CD4-positive, CD25-positive, alpha-beta regulatory T cell (primary cell): ENCODE measurements at regions not wholly inside any gene's neighbourhood (a gene's known extent, or its start where the extent isn't known, plus 50 kb on each side); places are given as distances from the start of the nearest gene placed in this dataset.

Source experiments
- ATAC-seq, 2 donors: fragments of 150-1000 bp; cut with Tn5 transposase; one replicate each; pipeline ENCODE4 v1.10.0; 2021; ENCODE audit warnings: low read depth in 2 of 2, moderate number of reproducible peaks in 2 of 2, moderate library complexity in 1 of 2
- DNase-seq, 3 donors: peaks; one replicate each; pipeline versions ENCODE4 v3.0.0 to v3.0.0-alpha.2; 2012 to 2022; ENCODE audit warnings: mixed read lengths in 1 of 3
- H3K27ac ChIP-seq: one replicate; pipeline ENCODE4 v1.7.0; 2013; ENCODE audit warnings: mild to moderate bottlenecking, low read length; ENCODE audit not compliant: insufficient read depth, poor library complexity, severe bottlenecking
- H3K27me3 ChIP-seq: one replicate; pipeline ENCODE4 v1.7.0; 2013; ENCODE audit warnings: low read length; ENCODE audit not compliant: control insufficient read depth, insufficient read depth
- H3K36me3 ChIP-seq: one replicate; pipeline ENCODE4 v1.7.0; 2013; ENCODE audit warnings: mild to moderate bottlenecking, low read length, moderate library complexity; ENCODE audit not compliant: control insufficient read depth, insufficient read depth
- H3K4me1 ChIP-seq: 2 replicates; pipeline ENCODE4 v1.7.0; 2013; ENCODE audit warnings: mild to moderate bottlenecking, low read length; ENCODE audit not compliant: insufficient read depth, control insufficient read depth, poor library complexity, severe bottlenecking
- H3K4me3 ChIP-seq: one replicate; pipeline ENCODE4 v1.7.0; 2013; ENCODE audit warnings: low read depth, mild to moderate bottlenecking, low read length, moderate library complexity
- H3K9me3 ChIP-seq, 2 experiments: 1 replicate in 1 of 2; 2 replicates in 1 of 2; pipeline ENCODE4 v1.7.0; 2013; ENCODE audit warnings: low read length in 2 of 2, mild to moderate bottlenecking in 1 of 2, moderate library complexity in 1 of 2; ENCODE audit not compliant: control insufficient read depth in 2 of 2
- H3K27ac Mint-ChIP-seq, 3 donors: one replicate each; pipeline ENCODE4 v1.8.0; 2020 to 2022; ENCODE audit warnings: mild to moderate bottlenecking in 3 of 3, mixed read lengths in 3 of 3, moderate library complexity in 2 of 3
- H3K27me3 Mint-ChIP-seq: one replicate; pipeline ENCODE4 v1.8.0; 2022; ENCODE audit warnings: mild to moderate bottlenecking, mixed read lengths
- H3K36me3 Mint-ChIP-seq: one replicate; pipeline ENCODE4 v1.8.0; 2020; ENCODE audit warnings: mixed read lengths
- H3K4me1 Mint-ChIP-seq, 4 donors: one replicate each; pipeline ENCODE4 v1.8.0; 2020 to 2022; ENCODE audit warnings: mixed read lengths in 4 of 4, mild to moderate bottlenecking in 1 of 4
- H3K4me3 Mint-ChIP-seq, 4 donors: one replicate each; pipeline ENCODE4 v1.8.0; 2020 to 2022; ENCODE audit warnings: mild to moderate bottlenecking in 4 of 4, mixed read lengths in 4 of 4, moderate library complexity in 3 of 4
- H3K9me3 Mint-ChIP-seq, 7 donors: one replicate each; pipeline ENCODE4 v1.8.0; 2020 to 2022; ENCODE audit warnings: mixed read lengths in 7 of 7, mild to moderate bottlenecking in 3 of 7, moderate library complexity in 2 of 7

DNA sequence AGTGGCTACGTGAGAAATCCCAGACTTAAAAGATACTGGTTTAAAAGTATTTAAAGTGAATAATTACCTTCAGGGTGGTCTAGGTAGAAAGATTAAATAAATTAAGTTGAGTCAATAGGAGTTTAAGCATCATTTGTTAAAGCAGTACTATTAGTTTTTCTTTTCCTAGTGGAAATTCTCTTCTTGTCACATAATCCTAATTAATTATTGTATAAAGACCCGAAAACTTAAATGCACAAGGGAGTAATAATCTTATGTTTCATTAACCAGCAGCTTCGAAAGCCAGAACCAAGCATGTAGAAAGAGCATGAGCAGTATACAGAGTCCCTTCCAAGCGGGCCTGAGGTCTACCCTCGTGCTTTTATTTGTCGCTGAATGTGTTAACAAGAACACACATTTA, 90.2 kb upstream of the SKOR2 start:
- H3K27ac ChIP-seq, result no peak overlapping the region
- H3K27me3 ChIP-seq, result peaks cover 2% of the 10 kb centered on the region
- no peak overlapping the region for H3K27ac Mint-ChIP-seq
- H3K9me3 ChIP-seq, result no peaks in the 10 kb centered on the region
- H3K4me1 Mint-ChIP-seq, result no peaks in the 10 kb centered on the region
- no peaks in the 10 kb centered on the region for H3K36me3 ChIP-seq
- H3K4me1 ChIP-seq, result no peaks in the 10 kb centered on the region
- H3K27me3 Mint-ChIP-seq, result no peaks in the 10 kb centered on the region
- no peak for ATAC-seq
- no peak overlapping the region for H3K4me3 Mint-ChIP-seq
- no peak overlapping the region for H3K4me3 ChIP-seq
- peaks cover 0 to 3% (median 0%) of the 10 kb centered on the region in 7 donors for H3K9me3 Mint-ChIP-seq
- no peaks in the 10 kb centered on the region for H3K36me3 Mint-ChIP-seq
- no peak for DNase-seq

DNA sequence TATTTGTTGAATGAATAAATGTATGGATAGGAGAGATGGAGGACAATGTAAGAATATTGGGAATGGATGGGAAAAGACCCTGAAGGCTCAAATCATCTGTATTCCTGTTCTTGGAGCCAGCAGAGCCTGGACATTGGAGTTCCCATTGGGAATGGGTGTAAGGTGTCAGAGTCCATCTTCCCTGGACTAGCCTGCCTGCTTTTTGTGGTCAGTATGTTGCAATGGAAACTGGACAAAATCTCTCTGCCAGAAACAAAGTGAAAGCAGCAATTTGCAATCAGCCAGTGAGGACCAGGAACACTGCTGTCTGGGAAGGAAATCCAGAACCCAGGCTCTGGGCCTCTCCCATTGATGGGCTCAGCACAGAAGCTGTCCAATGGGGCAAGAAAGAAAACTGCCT, 83.5 kb upstream of the SKOR2 start:
- Histone ChIP-seq H3K36me3 (no peaks in the 10 kb centered on the region), H3K4me3 (no peak overlapping the region), H3K9me3 (no peaks in the 10 kb centered on the region), H3K4me1 (no peaks in the 10 kb centered on the region), H3K27ac (no peak overlapping the region), H3K27me3 (no peaks in the 10 kb centered on the region)
- no peaks in the 10 kb centered on the region for H3K4me1 Mint-ChIP-seq
- no peak for ATAC-seq
- no peak overlapping the region for H3K27ac Mint-ChIP-seq
- no peak overlapping the region for H3K4me3 Mint-ChIP-seq
- H3K36me3 Mint-ChIP-seq, result no peaks in the 10 kb centered on the region
- no peak for DNase-seq
- peaks cover 4% of the 10 kb centered on the region for H3K27me3 Mint-ChIP-seq
- peaks cover 0 to 2% (median 0%) of the 10 kb centered on the region in 7 donors for H3K9me3 Mint-ChIP-seq

DNA sequence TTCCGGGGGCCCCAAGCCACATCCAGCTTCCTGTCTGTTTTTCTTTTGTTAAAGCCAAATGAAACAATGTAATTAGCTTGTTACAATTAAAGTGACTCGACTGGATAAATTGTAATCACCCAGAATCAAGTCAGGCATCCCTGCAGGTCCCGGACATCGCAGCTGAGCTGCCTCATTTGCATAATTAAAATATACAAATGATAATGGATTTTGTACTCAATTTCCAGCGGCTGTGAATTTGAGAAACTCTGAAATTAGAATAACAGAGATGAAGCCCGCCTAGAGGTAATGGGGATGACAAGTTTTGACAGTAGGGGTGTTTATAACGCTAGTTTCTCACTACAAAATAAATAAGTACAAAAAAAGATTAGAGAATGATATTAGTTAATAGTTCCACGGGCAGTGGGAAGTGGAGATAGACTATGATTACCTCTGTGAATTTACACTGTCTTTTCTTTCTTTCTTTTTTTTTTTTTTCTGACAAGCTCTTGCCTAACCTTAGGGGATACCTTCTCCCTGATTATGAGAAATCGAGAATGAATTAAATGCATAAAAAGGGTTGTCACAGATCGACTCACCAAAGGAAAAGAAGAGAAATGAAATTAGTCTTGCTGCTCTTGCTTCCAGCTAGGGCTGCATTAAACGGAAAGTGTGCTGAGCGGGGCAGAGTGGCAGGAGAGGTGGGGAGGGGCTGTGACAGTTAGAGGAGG, 82.6 kb upstream of the SKOR2 start:
- no peak overlapping the region for H3K4me3 ChIP-seq
- peaks cover 4% of the 10 kb centered on the region for H3K27me3 Mint-ChIP-seq
- no peaks in the 10 kb centered on the region for H3K4me1 ChIP-seq
- no peak overlapping the region for H3K27ac Mint-ChIP-seq
- DNase-seq (no peak), ATAC-seq (no peak)
- peaks cover 0 to 2% (median 0%) of the 10 kb centered on the region in 7 donors for H3K9me3 Mint-ChIP-seq
- no peaks in the 10 kb centered on the region for H3K27me3 ChIP-seq
- no peak overlapping the region for H3K4me3 Mint-ChIP-seq
- H3K9me3 ChIP-seq, result no peaks in the 10 kb centered on the region
- no peaks in the 10 kb centered on the region for H3K36me3 ChIP-seq
- no peaks in the 10 kb centered on the region for H3K4me1 Mint-ChIP-seq
- H3K27ac ChIP-seq, result no peak overlapping the region
- H3K36me3 Mint-ChIP-seq, result no peaks in the 10 kb centered on the region

DNA sequence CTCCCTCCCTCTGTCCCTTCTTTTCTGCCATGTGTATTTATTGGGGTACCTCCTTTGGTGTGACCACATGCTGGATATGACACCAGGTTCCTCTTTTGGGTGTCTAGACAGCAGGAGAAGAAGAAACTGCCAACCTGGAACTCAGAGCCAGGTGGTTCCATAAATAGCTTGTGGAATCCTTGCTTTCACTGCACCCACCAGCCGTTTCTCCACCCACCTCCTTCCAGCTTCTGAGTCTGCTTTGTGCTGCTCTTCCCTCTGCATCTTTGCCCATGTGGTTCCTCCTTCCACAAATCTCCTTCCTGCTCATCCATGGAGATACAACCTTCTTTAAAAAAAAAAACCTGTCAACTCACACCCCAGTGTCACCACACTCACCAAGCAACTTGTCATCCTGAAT, 80.2 kb upstream of the SKOR2 start:
- H3K4me1 Mint-ChIP-seq, result no peaks in the 10 kb centered on the region
- H3K36me3 ChIP-seq, result no peaks in the 10 kb centered on the region
- H3K36me3 Mint-ChIP-seq, result no peaks in the 10 kb centered on the region
- no peak overlapping the region for H3K27ac Mint-ChIP-seq
- no peak overlapping the region for H3K4me3 ChIP-seq
- no peaks in the 10 kb centered on the region for H3K9me3 ChIP-seq
- no peak overlapping the region for H3K27ac ChIP-seq
- no peak overlapping the region for H3K4me3 Mint-ChIP-seq
- H3K27me3 ChIP-seq, result no peaks in the 10 kb centered on the region
- H3K27me3 Mint-ChIP-seq, result peaks cover 4% of the 10 kb centered on the region
- H3K4me1 ChIP-seq, result no peaks in the 10 kb centered on the region
- DNase-seq (no peak), ATAC-seq (no peak)
- H3K9me3 Mint-ChIP-seq, result peaks cover 0 to 2% (median 0%) of the 10 kb centered on the region in 7 donors

DNA sequence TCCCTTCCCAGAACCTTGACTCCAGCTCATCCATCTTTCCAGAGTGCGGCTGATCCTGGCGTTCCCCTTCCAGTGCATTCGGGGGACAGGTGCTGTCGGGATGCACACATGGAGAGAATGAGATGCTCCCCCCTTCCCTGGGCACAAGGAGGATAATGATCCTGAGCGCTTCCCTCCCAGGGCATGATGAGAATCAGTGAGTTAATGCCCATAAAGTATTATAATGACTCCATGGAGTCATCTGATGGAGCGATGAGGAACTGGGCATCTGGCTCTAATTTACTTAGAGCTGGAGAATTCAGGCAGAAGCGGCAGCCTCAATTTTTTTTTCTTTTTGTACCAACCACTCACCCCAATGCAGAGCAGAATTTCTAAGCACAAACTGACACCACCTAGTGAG, 79.6 kb upstream of the SKOR2 start:
- ATAC-seq (no peak), DNase-seq (no peak)
- Mint-ChIP-seq H3K27ac (no peak overlapping the region), H3K9me3 (peaks cover 0 to 2% (median 0%) of the 10 kb centered on the region in 7 donors), H3K36me3 (no peaks in the 10 kb centered on the region), H3K4me3 (no peak overlapping the region), H3K27me3 (peaks cover 4% of the 10 kb centered on the region), H3K4me1 (no peaks in the 10 kb centered on the region)
- H3K27ac ChIP-seq, result no peak overlapping the region
- no peaks in the 10 kb centered on the region for H3K4me1 ChIP-seq
- no peaks in the 10 kb centered on the region for H3K9me3 ChIP-seq
- no peaks in the 10 kb centered on the region for H3K36me3 ChIP-seq
- H3K27me3 ChIP-seq, result no peaks in the 10 kb centered on the region
- H3K4me3 ChIP-seq, result no peak overlapping the region

DNA sequence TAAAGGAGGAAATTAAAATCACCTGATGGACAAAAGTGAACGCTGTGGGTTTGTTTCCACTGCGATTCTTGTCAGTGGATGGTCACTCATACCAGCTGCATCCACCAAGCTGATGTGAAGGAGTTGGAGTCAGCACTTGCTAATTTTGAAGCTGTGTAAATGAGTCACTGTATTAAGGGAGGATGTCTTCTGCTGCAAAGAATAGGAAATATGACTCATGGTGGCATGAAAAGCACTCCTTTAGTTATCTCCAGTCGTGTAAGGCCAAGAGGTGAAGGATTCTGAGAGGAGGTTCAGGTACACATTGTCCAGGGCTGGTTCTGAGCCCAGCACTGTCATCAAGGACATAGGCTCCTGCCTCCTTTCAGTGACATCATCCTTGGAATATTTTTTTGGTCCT, 71.7 kb upstream of the SKOR2 start:
- H3K36me3 Mint-ChIP-seq, result no peaks in the 10 kb centered on the region
- H3K27ac Mint-ChIP-seq, result no peak overlapping the region
- Histone ChIP-seq H3K9me3 (no peaks in the 10 kb centered on the region), H3K4me1 (no peaks in the 10 kb centered on the region), H3K4me3 (no peak overlapping the region), H3K27me3 (no peaks in the 10 kb centered on the region), H3K27ac (no peak overlapping the region), H3K36me3 (no peaks in the 10 kb centered on the region)
- ATAC-seq, result no peak
- peaks cover 0 to 2% (median 0%) of the 10 kb centered on the region in 7 donors for H3K9me3 Mint-ChIP-seq
- H3K4me3 Mint-ChIP-seq, result no peak overlapping the region
- peaks cover 5% of the 10 kb centered on the region for H3K27me3 Mint-ChIP-seq
- no peaks in the 10 kb centered on the region for H3K4me1 Mint-ChIP-seq
- no peak for DNase-seq

DNA sequence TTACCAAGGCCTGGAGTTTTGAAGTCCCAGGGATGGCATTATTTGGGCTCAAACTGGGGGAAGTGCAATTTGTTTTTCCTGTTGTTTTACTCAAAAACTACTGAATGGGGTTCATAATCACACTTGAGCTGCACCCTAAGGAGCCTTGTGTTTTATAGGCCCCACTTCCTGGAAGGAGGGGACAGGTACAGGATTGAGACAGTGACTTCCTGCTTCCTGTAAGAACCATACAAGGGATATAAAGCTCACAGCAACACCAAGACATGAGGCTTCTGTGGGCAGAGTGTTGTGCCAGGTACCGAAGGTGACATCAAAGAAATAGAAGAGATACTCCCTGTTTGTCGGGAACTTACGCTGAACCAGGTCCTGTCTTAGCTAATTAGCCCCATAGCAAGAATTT, 70.4 kb upstream of the SKOR2 start:
- peaks cover 0 to 2% (median 0%) of the 10 kb centered on the region in 7 donors for H3K9me3 Mint-ChIP-seq
- H3K4me3 Mint-ChIP-seq, result no peak overlapping the region
- H3K27ac Mint-ChIP-seq, result no peak overlapping the region
- no peaks in the 10 kb centered on the region for H3K4me1 ChIP-seq
- H3K36me3 Mint-ChIP-seq, result no peaks in the 10 kb centered on the region
- H3K4me3 ChIP-seq, result no peak overlapping the region
- no peak for ATAC-seq
- no peaks in the 10 kb centered on the region for H3K36me3 ChIP-seq
- no peaks in the 10 kb centered on the region for H3K9me3 ChIP-seq
- H3K4me1 Mint-ChIP-seq, result no peaks in the 10 kb centered on the region
- no peak overlapping the region for H3K27ac ChIP-seq
- no peaks in the 10 kb centered on the region for H3K27me3 ChIP-seq
- peak in 1 of 3 donors; percentile 22 for DNase-seq
- peaks cover 5% of the 10 kb centered on the region for H3K27me3 Mint-ChIP-seq

DNA sequence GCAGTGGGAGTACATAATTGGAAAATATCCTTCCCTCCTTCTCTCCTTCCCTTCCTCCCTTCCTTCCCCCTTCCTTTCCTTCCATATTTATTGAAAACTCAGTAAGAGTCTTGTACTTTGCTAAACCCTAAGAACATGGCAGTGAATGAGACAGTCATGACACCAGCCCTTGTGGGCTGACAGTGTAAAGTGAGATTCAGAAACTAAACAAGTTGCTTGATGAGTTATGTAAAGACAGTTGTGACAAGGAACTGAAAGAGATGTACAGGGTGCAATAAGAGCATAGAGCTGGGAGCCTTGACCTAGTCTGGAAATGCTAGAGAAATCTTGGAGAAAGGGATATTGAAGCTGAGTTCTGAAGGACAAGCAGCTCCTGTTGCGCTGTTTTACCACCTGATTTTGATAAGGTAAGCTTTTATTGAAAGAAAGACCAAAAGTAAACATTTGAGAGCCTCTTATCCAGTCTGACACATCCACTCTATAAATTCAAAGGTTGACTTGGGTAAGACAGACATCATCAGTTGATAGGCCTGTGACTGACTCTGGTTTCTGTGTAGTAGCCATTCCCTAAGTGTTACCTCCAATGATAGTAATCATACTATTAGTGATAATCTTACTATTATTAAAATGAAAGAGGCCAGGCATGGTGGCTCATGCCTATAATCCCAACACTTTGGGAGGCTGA, 66.5 kb upstream of the SKOR2 start:
- no peaks in the 10 kb centered on the region for H3K4me1 Mint-ChIP-seq
- peaks cover 5% of the 10 kb centered on the region for H3K27me3 Mint-ChIP-seq
- ATAC-seq, result no peak
- Histone ChIP-seq H3K27ac (no peak overlapping the region), H3K27me3 (no peaks in the 10 kb centered on the region), H3K36me3 (no peaks in the 10 kb centered on the region), H3K4me3 (no peak overlapping the region), H3K9me3 (no peaks in the 10 kb centered on the region), H3K4me1 (no peaks in the 10 kb centered on the region)
- H3K36me3 Mint-ChIP-seq, result no peaks in the 10 kb centered on the region
- H3K4me3 Mint-ChIP-seq, result no peak overlapping the region
- H3K27ac Mint-ChIP-seq, result no peak overlapping the region
- peaks cover 0 to 2% (median 0%) of the 10 kb centered on the region in 7 donors for H3K9me3 Mint-ChIP-seq
- no peak for DNase-seq
